Activated naive CD4-positive, alpha-beta T cell treated with anti-CD3 and anti-CD28 coated beads for 36 hours (primary cell): ENCODE measurements at regions not wholly inside any gene's neighbourhood (a gene's known extent, or its start where the extent isn't known, plus 50 kb on each side); places are given as distances from the start of the nearest gene placed in this dataset.

Experiments
- CTCF ChIA-PET: fragments of 350-600 bp; sonication (Branson Sonifier 250); formaldehyde crosslinking; loops from one replicate; lab custom pipeline; 2021; ENCODE audit warnings: antibody characterized with exemption; lab: Charles Lee
- DNase-seq: peaks from one replicate; pipeline ENCODE4 v3.0.0-alpha.2; 2020
- H3K27ac Mint-ChIP-seq: one replicate; pipeline ENCODE4 v1.8.0; 2021; ENCODE audit warnings: mild to moderate bottlenecking, mixed read lengths
- H3K27me3 Mint-ChIP-seq: one replicate; pipeline ENCODE4 v1.8.0; 2021; ENCODE audit warnings: low read depth, mixed read lengths
- H3K36me3 Mint-ChIP-seq: one replicate; pipeline ENCODE4 v1.8.0; 2021; ENCODE audit warnings: low read depth, mixed read lengths
- H3K4me1 Mint-ChIP-seq: one replicate; pipeline ENCODE4 v1.8.0; 2021; ENCODE audit warnings: low read depth, mixed read lengths
- H3K4me3 Mint-ChIP-seq: one replicate; pipeline ENCODE4 v1.8.0; 2021; ENCODE audit warnings: mild to moderate bottlenecking, moderate library complexity, mixed read lengths
- H3K9me3 Mint-ChIP-seq: one replicate; pipeline ENCODE4 v1.8.0; 2021; ENCODE audit warnings: mixed read lengths
- intact Hi-C: fragments of 100-400 bp; cut with micrococcal nuclease; formaldehyde crosslinking; loops from one replicate; pipeline ENCODE4 v1.15.1; 2023

DNA sequence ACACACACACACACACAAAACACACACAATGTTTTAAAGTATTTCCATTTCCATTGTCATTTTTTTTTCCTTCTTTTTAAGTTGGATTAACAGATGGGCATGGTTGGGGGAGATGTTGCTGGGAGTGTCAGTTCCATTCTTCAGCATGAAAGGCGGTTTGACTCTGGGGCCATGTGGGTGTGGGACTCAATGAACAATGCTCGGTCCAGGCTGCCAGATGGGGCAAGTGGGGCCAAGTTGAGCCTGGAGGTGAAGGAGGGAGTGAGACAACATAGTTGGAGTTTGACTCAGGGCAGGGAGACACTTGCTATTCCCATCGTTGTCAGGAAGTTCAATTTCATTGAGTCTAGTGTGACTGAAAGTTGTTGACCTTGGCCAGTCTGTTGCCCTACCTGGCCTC lies 125.3 kb downstream of the TLE3 start:
- H3K27ac Mint-ChIP-seq: no peak overlapping the region
- no peaks in the 10 kb centered on the region for H3K36me3 Mint-ChIP-seq
- H3K27me3 Mint-ChIP-seq: peaks cover 12% of the 10 kb centered on the region
- H3K4me1 Mint-ChIP-seq: no peaks in the 10 kb centered on the region
- CTCF ChIA-PET: no interaction called here
- no peak for DNase-seq
- intact Hi-C loops: loop anchor here (10.0 kb wide), 1 partner anchor 218 kb away; no protein-coding TSS in a partner anchor
- H3K9me3 Mint-ChIP-seq: no peaks in the 10 kb centered on the region
- H3K4me3 Mint-ChIP-seq: no peak overlapping the region

DNA sequence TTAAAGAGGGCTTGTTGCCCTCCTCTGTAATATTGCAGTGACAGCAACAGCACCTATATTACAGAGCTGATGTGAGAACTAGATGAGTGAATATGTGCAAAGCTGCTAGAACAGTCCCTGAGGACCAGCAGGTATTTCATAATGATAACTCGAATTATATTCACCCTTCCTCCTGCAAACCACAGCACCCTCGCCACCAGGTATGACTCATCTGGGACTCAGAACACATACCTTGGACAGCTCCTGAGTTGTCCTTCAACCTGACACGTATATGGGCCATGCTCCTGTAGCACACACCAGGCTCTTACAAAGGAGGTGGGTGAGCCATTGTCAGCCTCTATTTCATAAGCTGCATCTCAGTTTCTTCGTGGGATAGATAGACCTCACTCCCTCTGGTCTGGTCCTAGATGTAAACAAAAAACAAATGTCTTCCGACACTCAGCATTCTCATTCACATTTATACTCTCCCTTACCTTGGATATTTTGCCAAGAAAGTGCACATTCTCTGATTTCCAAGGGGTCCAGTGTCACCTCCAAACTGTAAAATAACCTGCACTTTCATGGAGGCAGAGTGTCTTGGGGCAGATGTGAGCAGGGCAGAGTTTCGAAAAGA lies 124.5 kb downstream of the TLE3 start:
- H3K36me3 Mint-ChIP-seq: no peaks in the 10 kb centered on the region
- no peak overlapping the region for H3K27ac Mint-ChIP-seq
- no peaks in the 10 kb centered on the region for H3K4me1 Mint-ChIP-seq
- H3K9me3 Mint-ChIP-seq: no peaks in the 10 kb centered on the region
- intact Hi-C loops: loop anchor here (10.0 kb wide), 1 partner anchor 218 kb away; no protein-coding TSS in a partner anchor
- no peak overlapping the region for H3K4me3 Mint-ChIP-seq
- DNase-seq: peak; percentile 69
- CTCF ChIA-PET: no interaction called here
- peaks cover 16% of the 10 kb centered on the region for H3K27me3 Mint-ChIP-seq

GRCh38 chr15:69973880-69974279 lies 123.8 kb downstream of the TLE3 start:
- Mint-ChIP-seq H3K4me1 (no peaks in the 10 kb centered on the region), H3K9me3 (no peaks in the 10 kb centered on the region), H3K27ac (no peak overlapping the region), H3K4me3 (no peak overlapping the region), H3K27me3 (peaks cover 16% of the 10 kb centered on the region), H3K36me3 (no peaks in the 10 kb centered on the region)
- no peak for DNase-seq
- intact Hi-C loops: loop anchor here (10.0 kb wide), 1 partner anchor 219 kb away; no protein-coding TSS in a partner anchor
- CTCF ChIA-PET: interaction anchor here (1.0 kb wide), 1 partner anchor 495 kb away, joined by 3 read pairs; no protein-coding TSS in a partner anchor

DNA sequence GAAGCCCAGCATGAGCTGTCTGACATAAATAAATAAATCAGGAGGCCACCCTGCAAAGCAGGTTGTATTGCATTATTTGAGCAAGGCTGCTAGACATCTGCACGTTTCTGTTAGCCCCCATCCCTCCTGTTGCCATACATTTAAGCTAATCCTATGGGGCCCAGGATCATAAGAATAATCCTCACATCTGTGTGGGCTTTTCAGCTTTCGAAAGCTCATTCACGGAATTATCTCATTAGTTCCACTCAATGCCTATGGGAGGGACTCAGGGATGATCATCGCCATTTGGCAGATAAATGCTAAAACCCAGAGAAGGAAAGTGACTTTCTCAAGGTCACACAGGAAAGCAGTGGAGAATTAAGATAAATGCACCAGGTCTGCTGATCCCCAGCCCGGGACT lies 123.4 kb downstream of the TLE3 start:
- H3K27me3 Mint-ChIP-seq: peaks cover 16% of the 10 kb centered on the region
- CTCF ChIA-PET: interaction anchor here (1.0 kb wide), 1 partner anchor 495 kb away, joined by 3 read pairs; no protein-coding TSS in a partner anchor
- no peaks in the 10 kb centered on the region for H3K9me3 Mint-ChIP-seq
- DNase-seq: no peak
- no peaks in the 10 kb centered on the region for H3K36me3 Mint-ChIP-seq
- intact Hi-C loops: loop anchor here (10.0 kb wide), 1 partner anchor 220 kb away; no protein-coding TSS in a partner anchor
- H3K4me1 Mint-ChIP-seq: no peaks in the 10 kb centered on the region
- H3K4me3 Mint-ChIP-seq: no peak overlapping the region
- H3K27ac Mint-ChIP-seq: no peak overlapping the region

GRCh38 chr15:69976366-69976994 lies 121.2 kb downstream of the TLE3 start:
- H3K4me1 Mint-ChIP-seq: no peaks in the 10 kb centered on the region
- intact Hi-C loops: loop anchor here (10.0 kb wide), 1 partner anchor 222 kb away; no protein-coding TSS in a partner anchor
- no peak overlapping the region for H3K27ac Mint-ChIP-seq
- H3K36me3 Mint-ChIP-seq: no peaks in the 10 kb centered on the region
- H3K27me3 Mint-ChIP-seq: peaks cover 17% of the 10 kb centered on the region
- H3K9me3 Mint-ChIP-seq: no peaks in the 10 kb centered on the region
- H3K4me3 Mint-ChIP-seq: no peak overlapping the region
- CTCF ChIA-PET: no interaction called here
- peak; percentile 87 for DNase-seq

DNA sequence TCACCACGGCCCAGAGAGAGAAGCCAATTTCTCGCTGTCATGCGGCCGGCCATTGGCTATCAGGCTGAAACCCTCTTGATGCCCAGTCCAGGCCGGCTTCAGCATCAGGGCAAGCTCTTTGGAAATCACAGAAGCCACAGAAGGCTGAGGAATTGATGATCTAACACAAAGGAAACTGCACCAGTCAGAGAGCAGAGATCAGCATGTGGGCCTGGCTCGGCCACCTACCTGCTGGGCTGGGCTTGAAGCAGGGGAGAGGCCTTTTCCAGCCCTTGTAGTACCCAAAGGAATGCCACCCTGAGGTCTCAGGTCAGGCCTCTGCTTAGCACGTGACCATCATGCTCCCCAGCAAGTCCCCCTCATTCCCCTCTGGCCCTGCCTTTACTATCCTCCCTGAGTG lies 119.1 kb downstream of the TLE3 start:
- Mint-ChIP-seq H3K27me3 (peaks cover 15% of the 10 kb centered on the region), H3K9me3 (no peaks in the 10 kb centered on the region), H3K4me3 (no peak overlapping the region), H3K36me3 (no peaks in the 10 kb centered on the region), H3K27ac (no peak overlapping the region), H3K4me1 (no peaks in the 10 kb centered on the region)
- no peak for DNase-seq
- CTCF ChIA-PET: no interaction called here
- intact Hi-C loops: loop anchor here (10.0 kb wide), 1 partner anchor 224 kb away; no protein-coding TSS in a partner anchor

DNA sequence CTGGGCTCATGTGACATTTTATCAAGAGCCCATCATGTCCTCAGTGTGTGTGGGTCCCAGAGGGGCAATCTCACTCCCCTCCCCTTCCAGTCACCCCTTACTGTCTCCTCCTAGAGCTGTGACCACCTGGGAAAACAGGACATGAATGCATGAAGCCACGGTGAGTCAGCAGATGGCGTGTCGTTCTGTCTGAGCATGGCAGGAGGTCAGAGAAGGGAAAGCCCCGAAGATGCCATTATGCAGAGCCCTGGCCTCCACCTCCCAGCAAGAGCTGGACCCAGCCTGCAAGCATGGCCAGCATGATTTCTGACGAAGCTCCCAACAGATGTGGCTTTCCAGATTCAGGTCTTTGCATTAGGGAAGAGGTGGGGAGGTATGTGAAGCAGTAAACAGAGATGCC lies 118.5 kb downstream of the TLE3 start:
- H3K36me3 Mint-ChIP-seq: no peaks in the 10 kb centered on the region
- no peak for DNase-seq
- H3K9me3 Mint-ChIP-seq: no peaks in the 10 kb centered on the region
- intact Hi-C loops: loop anchor here (10.0 kb wide), 1 partner anchor 224 kb away; no protein-coding TSS in a partner anchor
- H3K27me3 Mint-ChIP-seq: peaks cover 12% of the 10 kb centered on the region
- no peak overlapping the region for H3K4me3 Mint-ChIP-seq
- CTCF ChIA-PET: interaction anchor here (0.5 kb wide), 1 partner anchor 609 kb away, joined by 3 read pairs; no protein-coding TSS in a partner anchor
- no peak overlapping the region for H3K27ac Mint-ChIP-seq
- H3K4me1 Mint-ChIP-seq: no peaks in the 10 kb centered on the region

DNA sequence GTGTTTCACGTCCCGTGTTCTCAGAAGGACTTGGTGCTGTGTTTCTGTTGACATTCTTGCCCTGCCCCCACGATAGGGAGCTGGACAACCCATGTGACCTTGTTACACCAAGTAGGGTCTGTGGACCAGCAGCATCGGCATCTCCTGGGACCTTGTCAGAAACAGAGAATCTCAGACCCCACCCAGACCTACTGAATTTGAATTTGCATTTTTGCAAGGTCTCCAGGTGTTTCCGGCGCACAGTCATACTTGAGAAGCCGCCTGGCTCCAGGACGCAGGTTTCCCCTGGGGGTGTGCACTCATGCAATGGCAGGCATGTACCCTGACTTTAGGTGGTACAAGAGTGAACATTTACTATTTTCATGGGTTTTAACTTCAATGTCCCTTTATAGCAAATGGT lies 117.9 kb downstream of the TLE3 start:
- Mint-ChIP-seq H3K9me3 (no peaks in the 10 kb centered on the region), H3K36me3 (no peaks in the 10 kb centered on the region), H3K4me1 (no peaks in the 10 kb centered on the region), H3K27me3 (peaks cover 12% of the 10 kb centered on the region), H3K4me3 (no peak overlapping the region), H3K27ac (no peak overlapping the region)
- intact Hi-C loops: loop anchor here (10.0 kb wide), 1 partner anchor 225 kb away; no protein-coding TSS in a partner anchor
- CTCF ChIA-PET: interaction anchor here (0.5 kb wide), 1 partner anchor 609 kb away, joined by 3 read pairs; no protein-coding TSS in a partner anchor
- DNase-seq: no peak

DNA sequence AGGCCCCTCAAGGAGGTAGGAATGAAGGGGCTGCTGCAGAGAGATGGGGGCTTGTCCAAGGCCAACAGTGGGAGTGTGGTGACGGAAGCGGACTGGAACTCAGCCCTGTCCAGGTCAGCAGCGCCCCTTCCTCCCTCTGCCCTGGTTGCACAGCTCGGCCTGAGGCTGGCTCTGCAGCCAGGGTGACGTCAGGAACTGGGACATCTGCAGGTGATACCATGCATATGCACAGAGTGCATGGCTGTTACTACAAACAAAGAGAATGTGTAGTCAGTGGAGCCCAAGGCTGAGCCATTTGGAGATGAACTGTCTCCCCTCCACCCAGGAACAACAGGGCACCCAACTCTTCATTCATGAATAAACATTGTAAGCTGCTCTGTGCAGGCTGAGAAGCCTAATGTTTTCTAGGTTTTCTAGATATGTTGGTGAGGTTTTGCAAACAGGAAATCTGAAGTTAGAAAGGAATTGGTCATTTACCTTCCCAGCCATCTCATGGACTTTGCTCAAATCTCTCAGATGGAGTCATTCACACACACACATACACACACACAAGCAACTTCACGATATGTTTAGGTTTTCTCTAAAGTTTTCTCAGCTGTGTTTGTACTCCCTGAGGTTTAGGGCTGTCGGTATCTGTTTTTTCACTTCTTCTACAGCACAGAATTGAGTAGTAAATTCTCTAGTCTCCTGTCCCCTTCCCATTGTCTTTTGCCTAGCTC lies 117.2 kb downstream of the TLE3 start:
- CTCF ChIA-PET: no interaction called here
- Mint-ChIP-seq H3K4me1 (no peaks in the 10 kb centered on the region), H3K27ac (no peak overlapping the region), H3K9me3 (no peaks in the 10 kb centered on the region), H3K27me3 (peaks cover 10% of the 10 kb centered on the region), H3K36me3 (no peaks in the 10 kb centered on the region), H3K4me3 (no peak overlapping the region)
- intact Hi-C loops: no loop called here
- DNase-seq: no peak

DNA sequence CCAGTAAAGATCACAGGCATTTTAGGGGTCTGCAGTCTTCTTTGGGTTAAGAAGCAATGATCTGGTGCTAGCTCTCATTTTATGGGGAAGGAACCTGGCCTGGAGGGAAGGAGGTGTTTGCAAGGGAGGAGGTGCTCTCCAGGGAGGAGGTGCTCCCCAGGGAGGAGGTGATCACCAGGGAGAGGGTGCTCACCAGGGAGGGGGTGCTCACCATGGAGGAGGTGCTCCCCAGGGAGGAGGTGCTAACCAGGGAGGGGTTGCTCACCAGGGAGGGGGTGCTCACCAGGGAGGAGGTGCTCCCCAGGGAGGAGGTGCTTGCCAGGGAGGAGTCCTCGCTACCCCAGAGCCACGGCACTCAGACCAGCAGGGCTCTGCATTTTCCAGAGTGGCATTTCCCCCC lies 115.7 kb downstream of the TLE3 start:
- Mint-ChIP-seq H3K27me3 (peaks cover 7% of the 10 kb centered on the region), H3K4me1 (no peaks in the 10 kb centered on the region), H3K4me3 (no peak overlapping the region), H3K27ac (no peak overlapping the region), H3K9me3 (no peaks in the 10 kb centered on the region), H3K36me3 (no peaks in the 10 kb centered on the region)
- no peak for DNase-seq
- CTCF ChIA-PET: no interaction called here
- intact Hi-C loops: no loop called here

DNA sequence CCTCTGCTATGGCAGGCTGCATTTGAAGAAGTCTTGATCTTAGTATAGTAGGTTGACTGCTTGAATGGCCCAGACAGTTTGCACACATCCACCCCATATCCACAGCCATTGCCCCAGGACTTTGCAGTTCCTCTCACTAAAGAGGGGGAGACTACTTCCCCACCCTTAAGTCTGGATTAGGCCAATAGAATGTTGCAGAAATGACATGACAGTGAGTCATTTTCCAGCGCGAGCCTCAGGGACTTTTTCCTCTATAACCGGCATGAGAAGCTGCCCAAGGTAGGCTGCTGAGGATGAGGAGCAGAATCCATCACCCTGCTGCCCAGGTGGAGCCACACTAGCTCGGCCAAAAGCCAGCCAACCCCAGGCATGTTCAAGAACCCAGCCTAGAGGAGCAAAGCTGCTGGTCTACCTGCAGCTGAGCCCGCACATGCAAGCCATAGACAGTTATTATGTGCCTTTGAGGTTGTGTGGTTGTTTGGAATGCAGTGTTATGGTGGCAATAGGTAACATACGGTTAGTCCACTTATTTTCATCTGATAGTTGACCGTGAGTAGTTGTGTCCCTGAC lies 113.9 kb downstream of the TLE3 start:
- Mint-ChIP-seq H3K9me3 (no peaks in the 10 kb centered on the region), H3K4me3 (no peak overlapping the region), H3K27ac (no peak overlapping the region), H3K36me3 (no peaks in the 10 kb centered on the region), H3K4me1 (no peaks in the 10 kb centered on the region), H3K27me3 (peaks cover 4% of the 10 kb centered on the region)
- CTCF ChIA-PET: interaction anchor here (1.4 kb wide), 1 partner anchor 7 kb away, joined by 3 read pairs; no protein-coding TSS in a partner anchor
- intact Hi-C loops: no loop called here
- no peak for DNase-seq
